A673 (cell line): ENCODE measurements at regions not wholly inside any gene's neighbourhood (a gene's known extent, or its start where the extent isn't known, plus 50 kb on each side); places are given as distances from the start of the nearest gene placed in this dataset.

Experiments used
- EZH2 ChIP-seq: fragments of 200-600 bp; sonication (generic); IDR thresholded peaks from 2 replicates; pipeline ENCODE4 v1.6.1; 2017; ENCODE audit warnings: borderline replicate concordance, low read depth, mild to moderate bottlenecking, mixed read lengths, antibody characterized with exemption, low read length; ENCODE audit not compliant: poor library complexity, severe bottlenecking
- TF ChIP-seq, protein P1 (sequence below): fragments of 300-800, 200-600 bp; sonication (generic); conservative IDR thresholded peaks from 2 replicates; pipeline ENCODE4 v1.5.1; 2017; ENCODE audit warnings: low read depth, mild to moderate bottlenecking, antibody characterized with exemption, low read length, moderate library complexity, mixed read lengths

DNA sequence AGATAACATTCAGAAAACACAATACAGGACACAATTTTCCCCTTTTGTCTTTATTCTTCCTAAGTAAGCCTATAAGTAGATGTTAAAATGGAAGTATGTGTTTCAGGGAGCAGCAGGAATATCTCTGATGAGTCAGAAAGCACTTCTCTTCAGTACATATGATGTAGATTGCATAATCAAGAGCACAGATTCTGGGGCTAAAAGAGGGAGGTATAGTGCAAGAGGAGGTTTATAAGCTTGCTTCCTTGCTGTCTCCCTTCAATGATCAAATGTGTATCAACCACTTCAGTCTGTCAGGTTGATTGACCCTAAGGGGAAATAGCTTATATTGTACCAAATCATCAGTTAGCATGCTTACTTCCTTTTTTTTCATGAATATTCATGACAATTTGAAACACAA is 822.8 kb downstream of the BRINP3 start:
- TF ChIP-seq, protein P1, sequence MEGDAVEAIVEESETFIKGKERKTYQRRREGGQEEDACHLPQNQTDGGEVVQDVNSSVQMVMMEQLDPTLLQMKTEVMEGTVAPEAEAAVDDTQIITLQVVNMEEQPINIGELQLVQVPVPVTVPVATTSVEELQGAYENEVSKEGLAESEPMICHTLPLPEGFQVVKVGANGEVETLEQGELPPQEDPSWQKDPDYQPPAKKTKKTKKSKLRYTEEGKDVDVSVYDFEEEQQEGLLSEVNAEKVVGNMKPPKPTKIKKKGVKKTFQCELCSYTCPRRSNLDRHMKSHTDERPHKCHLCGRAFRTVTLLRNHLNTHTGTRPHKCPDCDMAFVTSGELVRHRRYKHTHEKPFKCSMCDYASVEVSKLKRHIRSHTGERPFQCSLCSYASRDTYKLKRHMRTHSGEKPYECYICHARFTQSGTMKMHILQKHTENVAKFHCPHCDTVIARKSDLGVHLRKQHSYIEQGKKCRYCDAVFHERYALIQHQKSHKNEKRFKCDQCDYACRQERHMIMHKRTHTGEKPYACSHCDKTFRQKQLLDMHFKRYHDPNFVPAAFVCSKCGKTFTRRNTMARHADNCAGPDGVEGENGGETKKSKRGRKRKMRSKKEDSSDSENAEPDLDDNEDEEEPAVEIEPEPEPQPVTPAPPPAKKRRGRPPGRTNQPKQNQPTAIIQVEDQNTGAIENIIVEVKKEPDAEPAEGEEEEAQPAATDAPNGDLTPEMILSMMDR, result no peak
- no peak for TF ChIP-seq EZH2
